ENCODE measurements at regions not wholly inside any gene's neighbourhood (a gene's known extent, or its start where the extent isn't known, plus 50 kb on each side); places are given as distances from the start of the nearest gene placed in this dataset.

DNA sequence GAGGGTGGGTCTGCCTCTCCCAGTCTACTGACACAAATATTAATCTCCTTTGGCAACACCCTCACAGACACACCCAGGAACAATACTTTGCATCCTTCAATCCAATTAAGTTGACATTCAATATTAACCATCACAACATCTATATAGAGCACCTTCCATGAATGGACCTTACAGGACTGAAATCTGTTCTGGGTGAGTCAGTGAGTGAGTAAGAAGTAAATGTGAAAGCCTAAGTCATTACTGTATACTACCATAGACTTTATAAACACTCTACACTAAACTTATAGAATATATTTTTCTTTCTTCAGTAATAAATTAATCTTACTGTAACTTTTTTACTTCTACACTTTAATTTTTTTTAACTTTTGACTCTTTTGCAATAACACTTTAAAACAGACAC, 993.8 kb upstream of the MAP3K7 start:
- no peaks in the 10 kb centered on the region for H3K4me1 ChIP-seq (ENCODE audit: control insufficient read depth in 4 of 4, insufficient read depth in 4 of 4, low read length in 3 of 4)
- TF ChIP-seq GABPA (IDR thresholded peaks at IDR 0.05 in 1 of 2, conservative IDR thresholded peaks at IDR 0.05 in 1 of 2): no peak
- no peak for TF ChIP-seq YY1 (IDR thresholded peaks at IDR 0.05)
- TF ChIP-seq JUND (IDR thresholded peaks at IDR 0.05): no peak
- TF ChIP-seq, protein P1, sequence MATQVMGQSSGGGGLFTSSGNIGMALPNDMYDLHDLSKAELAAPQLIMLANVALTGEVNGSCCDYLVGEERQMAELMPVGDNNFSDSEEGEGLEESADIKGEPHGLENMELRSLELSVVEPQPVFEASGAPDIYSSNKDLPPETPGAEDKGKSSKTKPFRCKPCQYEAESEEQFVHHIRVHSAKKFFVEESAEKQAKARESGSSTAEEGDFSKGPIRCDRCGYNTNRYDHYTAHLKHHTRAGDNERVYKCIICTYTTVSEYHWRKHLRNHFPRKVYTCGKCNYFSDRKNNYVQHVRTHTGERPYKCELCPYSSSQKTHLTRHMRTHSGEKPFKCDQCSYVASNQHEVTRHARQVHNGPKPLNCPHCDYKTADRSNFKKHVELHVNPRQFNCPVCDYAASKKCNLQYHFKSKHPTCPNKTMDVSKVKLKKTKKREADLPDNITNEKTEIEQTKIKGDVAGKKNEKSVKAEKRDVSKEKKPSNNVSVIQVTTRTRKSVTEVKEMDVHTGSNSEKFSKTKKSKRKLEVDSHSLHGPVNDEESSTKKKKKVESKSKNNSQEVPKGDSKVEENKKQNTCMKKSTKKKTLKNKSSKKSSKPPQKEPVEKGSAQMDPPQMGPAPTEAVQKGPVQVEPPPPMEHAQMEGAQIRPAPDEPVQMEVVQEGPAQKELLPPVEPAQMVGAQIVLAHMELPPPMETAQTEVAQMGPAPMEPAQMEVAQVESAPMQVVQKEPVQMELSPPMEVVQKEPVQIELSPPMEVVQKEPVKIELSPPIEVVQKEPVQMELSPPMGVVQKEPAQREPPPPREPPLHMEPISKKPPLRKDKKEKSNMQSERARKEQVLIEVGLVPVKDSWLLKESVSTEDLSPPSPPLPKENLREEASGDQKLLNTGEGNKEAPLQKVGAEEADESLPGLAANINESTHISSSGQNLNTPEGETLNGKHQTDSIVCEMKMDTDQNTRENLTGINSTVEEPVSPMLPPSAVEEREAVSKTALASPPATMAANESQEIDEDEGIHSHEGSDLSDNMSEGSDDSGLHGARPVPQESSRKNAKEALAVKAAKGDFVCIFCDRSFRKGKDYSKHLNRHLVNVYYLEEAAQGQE (IDR thresholded peaks at IDR 0.05): no peak
- TF ChIP-seq RAD21 (IDR thresholded peaks at IDR 0.05): no peak
- TF ChIP-seq HNF4A (conservative IDR thresholded peaks at IDR 0.05): no peak
- no peak for TF ChIP-seq HNF4G (IDR thresholded peaks at IDR 0.05)
- TF ChIP-seq, protein P2, sequence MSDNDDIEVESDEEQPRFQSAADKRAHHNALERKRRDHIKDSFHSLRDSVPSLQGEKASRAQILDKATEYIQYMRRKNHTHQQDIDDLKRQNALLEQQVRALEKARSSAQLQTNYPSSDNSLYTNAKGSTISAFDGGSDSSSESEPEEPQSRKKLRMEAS (IDR thresholded peaks at IDR 0.05): no peak
- TF ChIP-seq, protein P3, sequence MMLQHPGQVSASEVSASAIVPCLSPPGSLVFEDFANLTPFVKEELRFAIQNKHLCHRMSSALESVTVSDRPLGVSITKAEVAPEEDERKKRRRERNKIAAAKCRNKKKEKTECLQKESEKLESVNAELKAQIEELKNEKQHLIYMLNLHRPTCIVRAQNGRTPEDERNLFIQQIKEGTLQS (IDR thresholded peaks at IDR 0.05): no peak
- TF ChIP-seq, protein P4, sequence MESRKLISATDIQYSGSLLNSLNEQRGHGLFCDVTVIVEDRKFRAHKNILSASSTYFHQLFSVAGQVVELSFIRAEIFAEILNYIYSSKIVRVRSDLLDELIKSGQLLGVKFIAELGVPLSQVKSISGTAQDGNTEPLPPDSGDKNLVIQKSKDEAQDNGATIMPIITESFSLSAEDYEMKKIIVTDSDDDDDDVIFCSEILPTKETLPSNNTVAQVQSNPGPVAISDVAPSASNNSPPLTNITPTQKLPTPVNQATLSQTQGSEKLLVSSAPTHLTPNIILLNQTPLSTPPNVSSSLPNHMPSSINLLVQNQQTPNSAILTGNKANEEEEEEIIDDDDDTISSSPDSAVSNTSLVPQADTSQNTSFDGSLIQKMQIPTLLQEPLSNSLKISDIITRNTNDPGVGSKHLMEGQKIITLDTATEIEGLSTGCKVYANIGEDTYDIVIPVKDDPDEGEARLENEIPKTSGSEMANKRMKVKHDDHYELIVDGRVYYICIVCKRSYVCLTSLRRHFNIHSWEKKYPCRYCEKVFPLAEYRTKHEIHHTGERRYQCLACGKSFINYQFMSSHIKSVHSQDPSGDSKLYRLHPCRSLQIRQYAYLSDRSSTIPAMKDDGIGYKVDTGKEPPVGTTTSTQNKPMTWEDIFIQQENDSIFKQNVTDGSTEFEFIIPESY (IDR thresholded peaks at IDR 0.05): no peak
- TF ChIP-seq TAF1 (conservative IDR thresholded peaks at IDR 0.05): no peak
- TF ChIP-seq NR2F2 (IDR thresholded peaks at IDR 0.05): no peak
- no peak for TF ChIP-seq EGR1 (IDR thresholded peaks at IDR 0.05; ENCODE audit: low read depth in 2 of 2)
- TF ChIP-seq FOXA2 (IDR thresholded peaks at IDR 0.05): no peak
- no peaks in the 10 kb centered on the region for H3K27me3 ChIP-seq (ENCODE audit: control insufficient read depth in 4 of 4, insufficient read depth in 4 of 4, low read length in 3 of 4)
- H3K4me3 ChIP-seq (ENCODE audit: low read depth in 1 of 3, low read length in 3 of 3): no peak overlapping the region
- no peaks in the 10 kb centered on the region for H3K9me3 ChIP-seq (ENCODE audit: control insufficient read depth in 4 of 4, low read length in 3 of 4)
- no peak overlapping the region for H3K9ac ChIP-seq (ENCODE audit: low read depth in 1 of 2, low read length in 2 of 2)
- H3K36me3 ChIP-seq (ENCODE audit: control insufficient read depth in 4 of 4, insufficient read depth in 3 of 4, low read depth in 1 of 4, low read length in 3 of 4): no peaks in the 10 kb centered on the region
- no peak for DNase-seq (ENCODE audit: low spot score)
- no peak overlapping the region for H3K27ac ChIP-seq (ENCODE audit: low read depth in 1 of 2, low read length in 2 of 2)

DNA sequence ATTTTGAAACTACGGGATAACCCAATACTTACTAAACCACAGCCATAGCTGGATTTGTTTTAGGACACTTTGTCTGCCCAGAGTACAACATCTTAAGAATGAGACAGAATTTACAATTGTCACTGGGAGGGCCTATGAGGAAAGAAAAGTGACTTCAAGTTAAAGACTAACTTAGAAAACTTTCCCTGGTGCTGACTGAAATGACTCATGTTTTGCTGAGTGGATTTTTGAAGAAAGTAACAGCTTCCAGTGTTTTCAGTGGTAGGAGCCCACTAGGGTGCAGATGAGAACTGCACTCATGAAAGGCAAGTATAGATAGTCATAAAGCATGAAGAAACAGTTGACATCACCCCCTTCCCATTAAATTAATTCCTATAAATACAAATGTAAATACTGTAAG, 988.2 kb upstream of the MAP3K7 start:
- no peak overlapping the region for H3K4me3 ChIP-seq (ENCODE audit: low read depth in 1 of 3, low read length in 3 of 3)
- H3K27ac ChIP-seq (ENCODE audit: low read depth in 1 of 2, low read length in 2 of 2): no peak overlapping the region
- 89% methylated on average over 1 of the region's 1 CpG for whole genome bisulfite sequencing
- no peaks in the 10 kb centered on the region for H3K36me3 ChIP-seq (ENCODE audit: control insufficient read depth in 4 of 4, insufficient read depth in 3 of 4, low read depth in 1 of 4, low read length in 3 of 4)
- no peaks in the 10 kb centered on the region for H3K4me1 ChIP-seq (ENCODE audit: control insufficient read depth in 4 of 4, insufficient read depth in 4 of 4, low read length in 3 of 4)
- DNase-seq (ENCODE audit: low spot score): no peak
- no peaks in the 10 kb centered on the region for H3K27me3 ChIP-seq (ENCODE audit: control insufficient read depth in 4 of 4, insufficient read depth in 4 of 4, low read length in 3 of 4)
- no peak overlapping the region for H3K9ac ChIP-seq (ENCODE audit: low read depth in 1 of 2, low read length in 2 of 2)
- H3K9me3 ChIP-seq (ENCODE audit: control insufficient read depth in 4 of 4, low read length in 3 of 4): no peaks in the 10 kb centered on the region
- TF ChIP-seq NR2F2 (IDR thresholded peaks at IDR 0.05): no peak
- TF ChIP-seq, protein P5, sequence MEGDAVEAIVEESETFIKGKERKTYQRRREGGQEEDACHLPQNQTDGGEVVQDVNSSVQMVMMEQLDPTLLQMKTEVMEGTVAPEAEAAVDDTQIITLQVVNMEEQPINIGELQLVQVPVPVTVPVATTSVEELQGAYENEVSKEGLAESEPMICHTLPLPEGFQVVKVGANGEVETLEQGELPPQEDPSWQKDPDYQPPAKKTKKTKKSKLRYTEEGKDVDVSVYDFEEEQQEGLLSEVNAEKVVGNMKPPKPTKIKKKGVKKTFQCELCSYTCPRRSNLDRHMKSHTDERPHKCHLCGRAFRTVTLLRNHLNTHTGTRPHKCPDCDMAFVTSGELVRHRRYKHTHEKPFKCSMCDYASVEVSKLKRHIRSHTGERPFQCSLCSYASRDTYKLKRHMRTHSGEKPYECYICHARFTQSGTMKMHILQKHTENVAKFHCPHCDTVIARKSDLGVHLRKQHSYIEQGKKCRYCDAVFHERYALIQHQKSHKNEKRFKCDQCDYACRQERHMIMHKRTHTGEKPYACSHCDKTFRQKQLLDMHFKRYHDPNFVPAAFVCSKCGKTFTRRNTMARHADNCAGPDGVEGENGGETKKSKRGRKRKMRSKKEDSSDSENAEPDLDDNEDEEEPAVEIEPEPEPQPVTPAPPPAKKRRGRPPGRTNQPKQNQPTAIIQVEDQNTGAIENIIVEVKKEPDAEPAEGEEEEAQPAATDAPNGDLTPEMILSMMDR (IDR thresholded peaks at IDR 0.05; ENCODE audit: low read depth, low read length, missing input control): no peak
- TF ChIP-seq JUND (IDR thresholded peaks at IDR 0.05): no peak
- TF ChIP-seq HNF4A (conservative IDR thresholded peaks at IDR 0.05): no peak
- TF ChIP-seq, protein P2 (IDR thresholded peaks at IDR 0.05): no peak
- TF ChIP-seq, protein P1 (IDR thresholded peaks at IDR 0.05): no peak
- TF ChIP-seq HNF4G (IDR thresholded peaks at IDR 0.05): no peak
- TF ChIP-seq YY1 (IDR thresholded peaks at IDR 0.05): no peak
- TF ChIP-seq, protein P3 (IDR thresholded peaks at IDR 0.05): no peak
- no peak for TF ChIP-seq SP1 (IDR thresholded peaks at IDR 0.05)
- no peak for TF ChIP-seq GABPA (IDR thresholded peaks at IDR 0.05 in 1 of 2, conservative IDR thresholded peaks at IDR 0.05 in 1 of 2)
- no peak for TF ChIP-seq FOXA2 (IDR thresholded peaks at IDR 0.05)
- TF ChIP-seq TAF1 (conservative IDR thresholded peaks at IDR 0.05): no peak
- TF ChIP-seq FOXA1 (IDR thresholded peaks at IDR 0.05): no peak
- TF ChIP-seq EGR1 (IDR thresholded peaks at IDR 0.05; ENCODE audit: low read depth in 2 of 2): no peak
- TF ChIP-seq, protein P4 (IDR thresholded peaks at IDR 0.05): no peak

Data from liver (tissue), 8 donors.